ENCODE measurements at regions not wholly inside any gene's neighbourhood (a gene's known extent, or its start where the extent isn't known, plus 50 kb on each side); places are given as distances from the start of the nearest gene placed in this dataset.

DNA sequence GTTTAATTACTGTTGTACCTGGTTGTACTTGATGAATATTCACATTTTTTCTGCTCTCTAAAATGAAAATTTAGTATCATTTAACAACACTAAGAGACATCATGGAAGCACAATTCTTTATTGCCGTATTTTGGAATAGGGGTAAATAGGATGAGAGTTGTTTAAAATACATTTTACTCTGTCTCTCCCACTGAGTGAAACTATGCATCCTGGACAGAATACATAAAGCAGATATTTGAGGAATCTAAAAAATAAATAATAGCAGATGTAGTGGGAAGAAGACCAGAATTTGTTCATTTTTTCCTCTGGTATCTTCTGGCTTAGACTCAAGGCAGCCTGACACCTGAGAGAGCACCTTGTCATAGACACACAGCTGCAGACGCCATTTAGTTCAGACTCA lies 119.1 kb upstream of the AHI1 start:
- 84% methylated on average over 2 of the region's 2 CpGs for WGBS (ENCODE audit: missing lambda C conversion rate)
- ChIA-PET CTCF (no interaction called here), POLR2A (no interaction called here)
- H3K4me3 ChIP-seq, result no peak overlapping the region
- FAIRE-seq (no peak), DNase-seq (ENCODE audit: low read depth in 1 of 2, low spot score in 1 of 2) (no peak), ATAC-seq (no peak)
- H3K4me2 ChIP-seq, result no peak overlapping the region
- H3K4me1 ChIP-seq, result no peaks in the 10 kb centered on the region
- TF ChIP-seq, protein P1, sequence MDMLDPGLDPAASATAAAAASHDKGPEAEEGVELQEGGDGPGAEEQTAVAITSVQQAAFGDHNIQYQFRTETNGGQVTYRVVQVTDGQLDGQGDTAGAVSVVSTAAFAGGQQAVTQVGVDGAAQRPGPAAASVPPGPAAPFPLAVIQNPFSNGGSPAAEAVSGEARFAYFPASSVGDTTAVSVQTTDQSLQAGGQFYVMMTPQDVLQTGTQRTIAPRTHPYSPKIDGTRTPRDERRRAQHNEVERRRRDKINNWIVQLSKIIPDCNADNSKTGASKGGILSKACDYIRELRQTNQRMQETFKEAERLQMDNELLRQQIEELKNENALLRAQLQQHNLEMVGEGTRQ (IDR thresholded peaks at IDR 0.05), result no peak
- TF ChIP-seq NFE2L2 (conservative IDR thresholded peaks at IDR 0.05; ENCODE audit: low read length) (no peak), HDAC2 (IDR thresholded peaks at IDR 0.05) (no peak), FOSL2 (IDR thresholded peaks at IDR 0.05) (no peak), FOSL2 (CRISPR knock-in tag; IDR thresholded peaks at IDR 0.05) (no peak), MAZ (IDR thresholded peaks at IDR 0.05; ENCODE audit: borderline replicate concordance, low read depth, low read length) (no peak), KDM1A (IDR thresholded peaks at IDR 0.05; ENCODE audit: low read depth) (no peak)
- H3K27ac ChIP-seq, result no peak overlapping the region
- no peaks in the 10 kb centered on the region for H3K9me3 ChIP-seq

DNA sequence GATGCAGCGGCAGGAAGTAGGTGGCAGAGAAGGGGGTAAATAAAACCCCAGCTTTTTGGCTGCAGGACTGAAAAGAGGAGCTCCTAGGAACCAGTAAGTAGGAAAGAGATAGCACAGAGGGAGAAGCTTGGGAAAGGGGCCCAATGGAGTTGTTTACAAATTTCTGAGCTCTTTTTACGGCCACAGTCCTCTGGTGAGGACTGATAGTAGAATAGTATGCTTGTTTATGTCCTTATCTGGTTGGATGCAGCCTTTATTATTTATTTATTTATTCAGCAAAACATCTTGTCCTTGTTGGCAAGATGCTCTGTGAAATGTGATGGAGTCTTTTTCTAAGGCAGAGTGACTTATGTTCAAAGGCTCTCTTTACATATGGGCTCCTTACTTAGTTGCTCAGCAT lies 119.7 kb upstream of the AHI1 start:
- Histone ChIP-seq H3K4me3 (no peak overlapping the region), H3K4me2 (no peak overlapping the region), H3K4me1 (no peaks in the 10 kb centered on the region), H3K9me3 (no peaks in the 10 kb centered on the region), H3K27ac (no peak overlapping the region)
- no peak for DNase-seq (ENCODE audit: low read depth in 1 of 2, low spot score in 1 of 2)
- 83% methylated on average over 2 of the region's 2 CpGs for WGBS (ENCODE audit: missing lambda C conversion rate)
- CTCF ChIA-PET, result no interaction called here
- TF ChIP-seq NFE2L2 (conservative IDR thresholded peaks at IDR 0.05; ENCODE audit: low read length) (no peak), POLR2AphosphoS2 (conservative IDR thresholded peaks at IDR 0.05; ENCODE audit: low read length) (no peak), TP53 (CRISPR knock-in tag; IDR thresholded peaks at IDR 0.05) (no peak), HDAC2 (IDR thresholded peaks at IDR 0.05) (no peak), POLR2A (IDR thresholded peaks at IDR 0.05; ENCODE audit: low read length) (no peak), RARB (CRISPR knock-in tag; IDR thresholded peaks at IDR 0.05) (no peak), CHD2 (IDR thresholded peaks at IDR 0.05; ENCODE audit: low read length, partially characterized antibody) (no peak), HOXB13 (CRISPR knock-in tag; IDR thresholded peaks at IDR 0.05; ENCODE audit: low read depth) (no peak), FOSL2 (IDR thresholded peaks at IDR 0.05) (no peak), FOSL2 (CRISPR knock-in tag; IDR thresholded peaks at IDR 0.05) (no peak), MAFK (IDR thresholded peaks at IDR 0.05; ENCODE audit: partially characterized antibody) (no peak), ESRRA (IDR thresholded peaks at IDR 0.05; ENCODE audit: borderline replicate concordance, low read length) (no peak), MYC (IDR thresholded peaks at IDR 0.05; ENCODE audit: borderline replicate concordance, low read length) (no peak), ZFP36 (IDR thresholded peaks at IDR 0.05; ENCODE audit: borderline replicate concordance, partially characterized antibody) (no peak), RAD21 (conservative IDR thresholded peaks at IDR 0.05 in 1 of 2, IDR thresholded peaks at IDR 0.05 in 1 of 2) (no peak), NR3C1 (IDR thresholded peaks at IDR 0.05) (no peak)
- TF ChIP-seq, protein P2, sequence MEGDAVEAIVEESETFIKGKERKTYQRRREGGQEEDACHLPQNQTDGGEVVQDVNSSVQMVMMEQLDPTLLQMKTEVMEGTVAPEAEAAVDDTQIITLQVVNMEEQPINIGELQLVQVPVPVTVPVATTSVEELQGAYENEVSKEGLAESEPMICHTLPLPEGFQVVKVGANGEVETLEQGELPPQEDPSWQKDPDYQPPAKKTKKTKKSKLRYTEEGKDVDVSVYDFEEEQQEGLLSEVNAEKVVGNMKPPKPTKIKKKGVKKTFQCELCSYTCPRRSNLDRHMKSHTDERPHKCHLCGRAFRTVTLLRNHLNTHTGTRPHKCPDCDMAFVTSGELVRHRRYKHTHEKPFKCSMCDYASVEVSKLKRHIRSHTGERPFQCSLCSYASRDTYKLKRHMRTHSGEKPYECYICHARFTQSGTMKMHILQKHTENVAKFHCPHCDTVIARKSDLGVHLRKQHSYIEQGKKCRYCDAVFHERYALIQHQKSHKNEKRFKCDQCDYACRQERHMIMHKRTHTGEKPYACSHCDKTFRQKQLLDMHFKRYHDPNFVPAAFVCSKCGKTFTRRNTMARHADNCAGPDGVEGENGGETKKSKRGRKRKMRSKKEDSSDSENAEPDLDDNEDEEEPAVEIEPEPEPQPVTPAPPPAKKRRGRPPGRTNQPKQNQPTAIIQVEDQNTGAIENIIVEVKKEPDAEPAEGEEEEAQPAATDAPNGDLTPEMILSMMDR (IDR thresholded peaks at IDR 0.05), result no peak
- TF ChIP-seq, protein P3, sequence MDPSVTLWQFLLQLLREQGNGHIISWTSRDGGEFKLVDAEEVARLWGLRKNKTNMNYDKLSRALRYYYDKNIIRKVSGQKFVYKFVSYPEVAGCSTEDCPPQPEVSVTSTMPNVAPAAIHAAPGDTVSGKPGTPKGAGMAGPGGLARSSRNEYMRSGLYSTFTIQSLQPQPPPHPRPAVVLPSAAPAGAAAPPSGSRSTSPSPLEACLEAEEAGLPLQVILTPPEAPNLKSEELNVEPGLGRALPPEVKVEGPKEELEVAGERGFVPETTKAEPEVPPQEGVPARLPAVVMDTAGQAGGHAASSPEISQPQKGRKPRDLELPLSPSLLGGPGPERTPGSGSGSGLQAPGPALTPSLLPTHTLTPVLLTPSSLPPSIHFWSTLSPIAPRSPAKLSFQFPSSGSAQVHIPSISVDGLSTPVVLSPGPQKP (IDR thresholded peaks at IDR 0.05; ENCODE audit: low read depth, low read length), result no peak
- TF ChIP-seq, protein P1 (IDR thresholded peaks at IDR 0.05), result no peak
- TF ChIP-seq, protein P4, sequence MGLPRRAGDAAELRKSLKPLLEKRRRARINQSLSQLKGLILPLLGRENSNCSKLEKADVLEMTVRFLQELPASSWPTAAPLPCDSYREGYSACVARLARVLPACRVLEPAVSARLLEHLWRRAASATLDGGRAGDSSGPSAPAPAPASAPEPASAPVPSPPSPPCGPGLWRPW (IDR thresholded peaks at IDR 0.05), result no peak
- no peak for FAIRE-seq
- POLR2A ChIA-PET, result no interaction called here
- no peak for ATAC-seq
